Astrocyte of the cerebellum (primary cell): ENCODE measurements at regions not wholly inside any gene's neighbourhood (a gene's known extent, or its start where the extent isn't known, plus 50 kb on each side); places are given as distances from the start of the nearest gene placed in this dataset.

Experiments used
- DNase-seq: peaks from one replicate; pipeline ENCODE4 v3.0.0-alpha.2; 2011; ENCODE audit warnings: low read depth
- H3K4me3 ChIP-seq: 2 replicates; pipeline ENCODE4 v1.5.1; 2011; ENCODE audit warnings: mild to moderate bottlenecking, low read depth, low read length, moderate library complexity
- CTCF ChIP-seq: IDR thresholded peaks from 2 replicates; pipeline ENCODE4 v1.5.1; 2012; ENCODE audit warnings: low read length, low read depth, moderate library complexity, mild to moderate bottlenecking; ENCODE audit errors: missing control alignments
- in situ Hi-C: cut with HindIII; loops from 2 replicates; pipeline ENCODE4 v1.10.0; 2017; ENCODE audit warnings: low sequenced_read_pairs

GRCh38 chr1:194289569-194290266, 1103.3 kb upstream of the B3GALT2 start:
- in situ Hi-C loops = loop anchor here (25.0 kb wide), 1 partner anchor 1102 kb away; the partner anchor contains the start of gene B3GALT2
- no peak for TF ChIP-seq CTCF
- no peak overlapping the region for H3K4me3 ChIP-seq
- DNase-seq = no peak

- DNase-seq = no peak
- no peak overlapping the region for H3K4me3 ChIP-seq
- in situ Hi-C loops = loop anchor here (25.0 kb wide), 1 partner anchor 1101 kb away; the partner anchor contains the start of gene B3GALT2
- no peak for TF ChIP-seq CTCF
These were observed 1101.8 kb upstream of the B3GALT2 start for GRCh38 chr1:194288238-194288637.

GRCh38 chr1:194281376-194281775, 1095.0 kb upstream of the B3GALT2 start:
- no peak overlapping the region for H3K4me3 ChIP-seq
- in situ Hi-C loops = loop anchor here (25.0 kb wide), 1 partner anchor 1094 kb away; the partner anchor contains the start of gene B3GALT2
- no peak for TF ChIP-seq CTCF
- no peak for DNase-seq

DNA sequence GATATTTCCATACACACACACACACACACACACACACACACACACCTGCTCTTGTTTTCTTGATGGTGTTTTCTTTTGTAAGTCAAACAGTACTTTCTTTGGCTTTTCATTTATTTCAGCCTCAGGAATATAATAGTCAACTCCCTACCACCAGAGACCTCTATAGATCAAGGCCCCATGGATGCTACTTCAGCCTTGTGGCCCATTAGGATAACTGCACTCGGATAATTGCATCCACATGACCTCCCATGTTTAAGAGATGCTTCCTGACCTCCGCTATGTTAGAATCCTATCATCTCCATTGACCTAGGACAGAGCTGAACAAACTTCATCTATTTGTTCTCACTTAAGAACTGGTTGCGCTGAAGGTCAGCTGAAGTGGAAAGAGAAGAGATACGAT, 1094.0 kb upstream of the B3GALT2 start:
- TF ChIP-seq CTCF = no peak
- no peak overlapping the region for H3K4me3 ChIP-seq
- DNase-seq = no peak
- in situ Hi-C loops = loop anchor here (25.0 kb wide), 1 partner anchor 1093 kb away; the partner anchor contains the start of gene B3GALT2

DNA sequence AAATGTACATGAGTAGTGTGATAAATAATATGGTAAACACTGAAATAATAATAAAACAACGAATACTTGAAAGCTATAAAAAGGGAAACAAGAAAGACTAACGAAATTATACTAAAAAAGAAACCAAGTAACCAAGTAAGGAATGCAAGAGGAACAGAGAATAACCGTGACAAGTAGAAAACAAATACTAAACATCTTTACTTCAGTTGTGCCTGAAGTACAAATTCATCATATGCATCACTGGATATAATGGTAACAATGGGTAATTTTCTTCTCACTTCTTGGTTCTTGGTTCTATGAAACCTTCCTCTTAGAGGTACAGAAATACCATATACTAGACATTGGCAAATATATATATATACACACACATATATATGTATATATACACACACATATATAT, 1093.6 kb upstream of the B3GALT2 start:
- no peak for DNase-seq
- in situ Hi-C loops = loop anchor here (25.0 kb wide), 1 partner anchor 1093 kb away; the partner anchor contains the start of gene B3GALT2
- no peak overlapping the region for H3K4me3 ChIP-seq
- TF ChIP-seq CTCF = no peak

DNA sequence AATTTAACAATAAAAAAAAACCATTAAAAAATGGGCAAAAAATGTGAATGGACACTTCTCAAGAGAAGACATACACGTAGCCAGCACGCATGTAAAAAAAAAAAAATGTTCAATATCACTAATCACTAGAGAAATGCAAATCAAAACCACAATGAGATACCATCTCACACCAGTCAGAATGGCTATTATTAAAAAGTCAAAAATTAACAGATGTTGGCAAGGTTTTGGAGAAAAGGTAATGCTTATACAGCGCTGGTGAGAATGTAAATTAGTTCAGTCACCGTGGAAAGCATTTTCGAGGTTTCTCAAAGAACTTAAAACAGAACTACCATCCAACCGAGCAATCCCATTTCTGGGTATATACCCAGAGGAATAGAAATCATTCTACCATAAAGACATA, 1091.5 kb upstream of the B3GALT2 start:
- TF ChIP-seq CTCF = no peak
- H3K4me3 ChIP-seq = no peak overlapping the region
- no peak for DNase-seq
- in situ Hi-C loops = loop anchor here (25.0 kb wide), 1 partner anchor 1091 kb away; the partner anchor contains the start of gene B3GALT2
